WERI-Rb-1 (cell line): ENCODE measurements at regions not wholly inside any gene's neighbourhood (a gene's known extent, or its start where the extent isn't known, plus 50 kb on each side); places are given as distances from the start of the nearest gene placed in this dataset.

Source experiments
- DNase-seq: peaks from one replicate; pipeline ENCODE4 v3.0.0-alpha.2; 2020
- H3K27ac ChIP-seq: fragments of 250-450 bp; sonication (Bioruptor Pico); 2 replicates; pipeline ENCODE4 v1.5.1; 2020; ENCODE audit warnings: mild to moderate bottlenecking, moderate library complexity
- H3K27me3 ChIP-seq: fragments of 250-450 bp; sonication (Bioruptor Pico); 2 replicates; pipeline ENCODE4 v1.5.1; 2021; ENCODE audit warnings: mild to moderate bottlenecking, low read depth, moderate library complexity; ENCODE audit not compliant: insufficient read depth, severe bottlenecking
- H3K36me3 ChIP-seq: fragments of 250-450 bp; sonication (Bioruptor Pico); 2 replicates; pipeline ENCODE4 v1.5.1; 2020; ENCODE audit warnings: mild to moderate bottlenecking, moderate library complexity
- H3K4me3 ChIP-seq: 2 replicates; pipeline ENCODE4 v1.5.1; 2011; ENCODE audit warnings: low read depth, mild to moderate bottlenecking, control low read depth, low read length
- H3K9me3 ChIP-seq: fragments of 250-450 bp; sonication (Bioruptor Pico); 2 replicates; pipeline ENCODE4 v1.5.1; 2021; ENCODE audit warnings: mild to moderate bottlenecking, moderate library complexity; ENCODE audit not compliant: severe bottlenecking
- CTCF ChIP-seq: IDR thresholded peaks from 2 replicates; pipeline ENCODE4 v1.5.1; 2011; ENCODE audit warnings: low read depth, mild to moderate bottlenecking, control low read depth, inconsistent platforms, low read length

GRCh38 chr14:53285064-53285463, 131.9 kb upstream of the DDHD1 start:
- Histone ChIP-seq H3K27ac (no peak overlapping the region), H3K27me3 (no peaks in the 10 kb centered on the region), H3K36me3 (no peaks in the 10 kb centered on the region), H3K9me3 (peaks cover 3% of the 10 kb centered on the region), H3K4me3 (no peak overlapping the region)
- DNase-seq: no peak
- TF ChIP-seq CTCF: no peak

- DNase-seq: no peak
- no peak overlapping the region for H3K27ac ChIP-seq
These were observed 125.7 kb upstream of the DDHD1 start for GRCh38 chr14:53278602-53279506.

GRCh38 chr14:53273671-53274072, 120.5 kb upstream of the DDHD1 start:
- H3K36me3 ChIP-seq: no peaks in the 10 kb centered on the region
- no peaks in the 10 kb centered on the region for H3K9me3 ChIP-seq
- H3K27ac ChIP-seq: no peak overlapping the region
- peaks cover 20% of the 10 kb centered on the region for H3K27me3 ChIP-seq
- no peak for DNase-seq
- H3K4me3 ChIP-seq: no peak overlapping the region
- no peak for TF ChIP-seq CTCF

More at GRCh38 chr14:53278602-53279506, 125.7 kb upstream of the DDHD1 start:
- H3K36me3 ChIP-seq: no peaks in the 10 kb centered on the region
- H3K27me3 ChIP-seq: peaks cover 9% of the 10 kb centered on the region
- H3K9me3 ChIP-seq: no peaks in the 10 kb centered on the region
- no peak for TF ChIP-seq CTCF
- H3K4me3 ChIP-seq: no peak overlapping the region

- Histone ChIP-seq H3K27me3 (peaks cover 2% of the 10 kb centered on the region), H3K36me3 (no peaks in the 10 kb centered on the region), H3K4me3 (no peak overlapping the region), H3K9me3 (no peaks in the 10 kb centered on the region), H3K27ac (no peak overlapping the region)
- DNase-seq: no peak
- TF ChIP-seq CTCF: no peak
These were observed 111.9 kb upstream of the DDHD1 start for GRCh38 chr14:53265025-53265424.

- no peak for DNase-seq
- Histone ChIP-seq H3K27ac (no peak overlapping the region), H3K4me3 (no peak overlapping the region), H3K36me3 (no peaks in the 10 kb centered on the region), H3K27me3 (no peaks in the 10 kb centered on the region), H3K9me3 (no peaks in the 10 kb centered on the region)
- no peak for TF ChIP-seq CTCF
These were observed 107.8 kb upstream of the DDHD1 start for GRCh38 chr14:53260928-53261327.
